ENCODE measurements at regions not wholly inside any gene's neighbourhood (a gene's known extent, or its start where the extent isn't known, plus 50 kb on each side); places are given as distances from the start of the nearest gene placed in this dataset.
"Not testable (repeated sequence)": the region's sequence is repeated elsewhere in the genome, so short reads cannot be mapped to it uniquely, and the experiment has no call there.

- DNase-seq = no peak
Measured at GRCh38 chr12:89154743-89155499, 197.4 kb downstream of the DUSP6 start.

- no peak for DNase-seq
Measured at GRCh38 chr12:89153341-89153740, 199.0 kb downstream of the DUSP6 start.

GRCh38 chr12:89151536-89151935 lies 200.8 kb downstream of the DUSP6 start:
- DNase-seq = peak in 1 of 2 experiments; percentile 15

GRCh38 chr12:89150789-89151188 lies 201.5 kb downstream of the DUSP6 start:
- not testable (repeated sequence) for DNase-seq

- no peak for DNase-seq
Measured at GRCh38 chr12:89140602-89141238, 211.6 kb downstream of the DUSP6 start.

GRCh38 chr12:89140141-89140540 lies 212.2 kb downstream of the DUSP6 start:
- DNase-seq = no peak

GRCh38 chr12:89139390-89139789 lies 212.9 kb downstream of the DUSP6 start:
- no peak for DNase-seq

GRCh38 chr12:89138048-89138852 lies 214.1 kb downstream of the DUSP6 start:
- DNase-seq = no peak

- DNase-seq = no peak
Measured at GRCh38 chr12:89135976-89136634, 216.2 kb downstream of the DUSP6 start.

- no peak for DNase-seq
Measured at GRCh38 chr12:89134213-89134770, 218.0 kb downstream of the DUSP6 start.

- DNase-seq = no peak
Measured at GRCh38 chr12:89129167-89129870, 223.0 kb downstream of the DUSP6 start.

- no peak for DNase-seq
Measured at GRCh38 chr12:89126712-89127111, 225.6 kb downstream of the DUSP6 start.

- peak; percentile 20 to 66 for DNase-seq
Measured at GRCh38 chr12:89122852-89123251, 229.4 kb downstream of the DUSP6 start.

- DNase-seq = no peak
Measured at GRCh38 chr12:89117448-89118034, 234.8 kb downstream of the DUSP6 start.

- no peak for DNase-seq
Measured at GRCh38 chr12:89111964-89112363, 240.3 kb downstream of the DUSP6 start.

GRCh38 chr12:89108265-89108664 lies 244.0 kb downstream of the DUSP6 start:
- peak in 1 of 2 experiments; percentile 6 for DNase-seq

GRCh38 chr12:89106950-89107349 lies 245.4 kb downstream of the DUSP6 start:
- DNase-seq = no peak

- DNase-seq = no peak
Measured at GRCh38 chr12:89105243-89105642, 247.1 kb downstream of the DUSP6 start.

GRCh38 chr12:89103831-89104230 lies 248.5 kb downstream of the DUSP6 start:
- DNase-seq = no peak

- DNase-seq = no peak
Measured at GRCh38 chr12:89101440-89101839, 250.9 kb downstream of the DUSP6 start.

GRCh38 chr12:89098441-89099112 lies 253.7 kb downstream of the DUSP6 start:
- DNase-seq = no peak
